ENCODE measurements at regions not wholly inside any gene's neighbourhood (a gene's known extent, or its start where the extent isn't known, plus 50 kb on each side); places are given as distances from the start of the nearest gene placed in this dataset.

- Histone ChIP-seq H3K9me2 (ENCODE audit: low read depth, low read length) (no peaks in the 10 kb centered on the region), H3K27ac (ENCODE audit: low read depth, low read length, poor library complexity, severe bottlenecking) (no peak overlapping the region), H3K4me2 (ENCODE audit: low read length) (no peak overlapping the region), H2AFZ (ENCODE audit: low read length) (no peak overlapping the region), H3K27me3 (ENCODE audit: insufficient read depth, low read length) (no peaks in the 10 kb centered on the region), H3K4me1 (ENCODE audit: insufficient read depth, low read length, severe bottlenecking) (no peaks in the 10 kb centered on the region), H3K9me3 (ENCODE audit: low read length) (no peaks in the 10 kb centered on the region), H4K20me1 (ENCODE audit: insufficient read depth, low read length) (no peaks in the 10 kb centered on the region), H3K36me3 (ENCODE audit: insufficient read depth, low read length) (no peaks in the 10 kb centered on the region), H3K4me3 (ENCODE audit: low read depth, low read length, poor library complexity, severe bottlenecking) (no peak overlapping the region), H3K79me2 (ENCODE audit: insufficient read depth, low read length) (no peaks in the 10 kb centered on the region), H3F3A (ENCODE audit: insufficient read depth, low read length) (no peaks in the 10 kb centered on the region), H3K9ac (ENCODE audit: low read length) (no peak overlapping the region)
- TF ChIP-seq, protein P1, sequence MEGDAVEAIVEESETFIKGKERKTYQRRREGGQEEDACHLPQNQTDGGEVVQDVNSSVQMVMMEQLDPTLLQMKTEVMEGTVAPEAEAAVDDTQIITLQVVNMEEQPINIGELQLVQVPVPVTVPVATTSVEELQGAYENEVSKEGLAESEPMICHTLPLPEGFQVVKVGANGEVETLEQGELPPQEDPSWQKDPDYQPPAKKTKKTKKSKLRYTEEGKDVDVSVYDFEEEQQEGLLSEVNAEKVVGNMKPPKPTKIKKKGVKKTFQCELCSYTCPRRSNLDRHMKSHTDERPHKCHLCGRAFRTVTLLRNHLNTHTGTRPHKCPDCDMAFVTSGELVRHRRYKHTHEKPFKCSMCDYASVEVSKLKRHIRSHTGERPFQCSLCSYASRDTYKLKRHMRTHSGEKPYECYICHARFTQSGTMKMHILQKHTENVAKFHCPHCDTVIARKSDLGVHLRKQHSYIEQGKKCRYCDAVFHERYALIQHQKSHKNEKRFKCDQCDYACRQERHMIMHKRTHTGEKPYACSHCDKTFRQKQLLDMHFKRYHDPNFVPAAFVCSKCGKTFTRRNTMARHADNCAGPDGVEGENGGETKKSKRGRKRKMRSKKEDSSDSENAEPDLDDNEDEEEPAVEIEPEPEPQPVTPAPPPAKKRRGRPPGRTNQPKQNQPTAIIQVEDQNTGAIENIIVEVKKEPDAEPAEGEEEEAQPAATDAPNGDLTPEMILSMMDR (IDR thresholded peaks at IDR 0.05; ENCODE audit: low read length) = no peak
- no peak for TF ChIP-seq EZH2 (IDR thresholded peaks at IDR 0.05; ENCODE audit: borderline replicate concordance, low read length)
These were observed 1959.9 kb upstream of the WWC1 start for GRCh38 chr5:166331521-166331920.

GRCh38 chr5:166338801-166339200 is 1952.6 kb upstream of the WWC1 start:
- H3K27me3 ChIP-seq (ENCODE audit: insufficient read depth, low read length) = no peaks in the 10 kb centered on the region
- H3K27ac ChIP-seq (ENCODE audit: low read depth, low read length, poor library complexity, severe bottlenecking) = no peak overlapping the region
- no peaks in the 10 kb centered on the region for H4K20me1 ChIP-seq (ENCODE audit: insufficient read depth, low read length)
- H3K9me3 ChIP-seq (ENCODE audit: low read length) = no peaks in the 10 kb centered on the region
- H3K79me2 ChIP-seq (ENCODE audit: insufficient read depth, low read length) = no peaks in the 10 kb centered on the region
- H3K4me1 ChIP-seq (ENCODE audit: insufficient read depth, low read length, severe bottlenecking) = no peaks in the 10 kb centered on the region
- H3K9ac ChIP-seq (ENCODE audit: low read length) = no peak overlapping the region
- H2AFZ ChIP-seq (ENCODE audit: low read length) = no peak overlapping the region
- no peak overlapping the region for H3K4me3 ChIP-seq (ENCODE audit: low read depth, low read length, poor library complexity, severe bottlenecking)
- no peaks in the 10 kb centered on the region for H3K9me2 ChIP-seq (ENCODE audit: low read depth, low read length)
- no peaks in the 10 kb centered on the region for H3F3A ChIP-seq (ENCODE audit: insufficient read depth, low read length)
- no peak overlapping the region for H3K4me2 ChIP-seq (ENCODE audit: low read length)
- TF ChIP-seq, protein P1 (IDR thresholded peaks at IDR 0.05; ENCODE audit: low read length) = no peak
- TF ChIP-seq EZH2 (IDR thresholded peaks at IDR 0.05; ENCODE audit: borderline replicate concordance, low read length) = no peak
- H3K36me3 ChIP-seq (ENCODE audit: insufficient read depth, low read length) = no peaks in the 10 kb centered on the region

- no peak overlapping the region for H3K27ac ChIP-seq (ENCODE audit: low read depth, low read length, poor library complexity, severe bottlenecking)
- H3K9me2 ChIP-seq (ENCODE audit: low read depth, low read length) = no peaks in the 10 kb centered on the region
- H3K36me3 ChIP-seq (ENCODE audit: insufficient read depth, low read length) = no peaks in the 10 kb centered on the region
- no peak overlapping the region for H3K9ac ChIP-seq (ENCODE audit: low read length)
- TF ChIP-seq, protein P1 (IDR thresholded peaks at IDR 0.05; ENCODE audit: low read length) = no peak
- TF ChIP-seq EZH2 (IDR thresholded peaks at IDR 0.05; ENCODE audit: borderline replicate concordance, low read length) = no peak
- no peak overlapping the region for H2AFZ ChIP-seq (ENCODE audit: low read length)
- H3K79me2 ChIP-seq (ENCODE audit: insufficient read depth, low read length) = no peaks in the 10 kb centered on the region
- H3K4me2 ChIP-seq (ENCODE audit: low read length) = no peak overlapping the region
- no peak overlapping the region for H3K4me3 ChIP-seq (ENCODE audit: low read depth, low read length, poor library complexity, severe bottlenecking)
- no peaks in the 10 kb centered on the region for H3K27me3 ChIP-seq (ENCODE audit: insufficient read depth, low read length)
- H3F3A ChIP-seq (ENCODE audit: insufficient read depth, low read length) = no peaks in the 10 kb centered on the region
- no peaks in the 10 kb centered on the region for H4K20me1 ChIP-seq (ENCODE audit: insufficient read depth, low read length)
- H3K9me3 ChIP-seq (ENCODE audit: low read length) = no peaks in the 10 kb centered on the region
- H3K4me1 ChIP-seq (ENCODE audit: insufficient read depth, low read length, severe bottlenecking) = no peaks in the 10 kb centered on the region
These were observed 1951.4 kb upstream of the WWC1 start for GRCh38 chr5:166340039-166340438.
